WTC11 (cell line): ENCODE measurements at regions not wholly inside any gene's neighbourhood (a gene's known extent, or its start where the extent isn't known, plus 50 kb on each side); places are given as distances from the start of the nearest gene placed in this dataset.

ENCODE experiments used
- CTCF ChIP-seq: fragments of 200-600 bp; IDR thresholded peaks from 2 replicates; pipeline ENCODE4 v1.8.0; 2022; ENCODE audit warnings: antibody characterized with exemption
- FOXJ3 ChIP-seq: sonication (generic); formaldehyde crosslinking; IDR thresholded peaks from 2 replicates; pipeline ENCODE4 v1.9.0; 2021; ENCODE audit warnings: missing genetic modification reagents, mild to moderate bottlenecking, borderline replicate concordance
- NFYB ChIP-seq: sonication (generic); formaldehyde crosslinking; conservative IDR thresholded peaks from 2 replicates; pipeline ENCODE4 v1.8.0; 2022; ENCODE audit warnings: low read depth, missing genetic modification reagents
- NR1H2 ChIP-seq: sonication (generic); formaldehyde crosslinking; IDR thresholded peaks from 2 replicates; pipeline ENCODE4 v1.9.0; 2021; ENCODE audit warnings: mild to moderate bottlenecking, moderate library complexity, missing genetic modification reagents
- NR2C2 ChIP-seq: sonication (generic); formaldehyde crosslinking; IDR thresholded peaks from 2 replicates; pipeline ENCODE4 v1.8.0; 2022; ENCODE audit warnings: mild to moderate bottlenecking, missing genetic modification reagents
- SP1 ChIP-seq: sonication (generic); formaldehyde crosslinking; conservative IDR thresholded peaks from 2 replicates; pipeline ENCODE4 v1.8.1; 2022; ENCODE audit warnings: missing genetic modification reagents
- TEAD4 ChIP-seq: sonication (generic); formaldehyde crosslinking; IDR thresholded peaks from 2 replicates; pipeline ENCODE4 v1.8.0; 2022; ENCODE audit warnings: mild to moderate bottlenecking, missing genetic modification reagents
- TF ChIP-seq, protein P1 (sequence below): sonication (generic); formaldehyde crosslinking; IDR thresholded peaks from 2 replicates; pipeline ENCODE4 v1.8.1; 2023; ENCODE audit warnings: mild to moderate bottlenecking, missing genetic modification reagents, borderline replicate concordance
- TF ChIP-seq, protein P2 (sequence below): sonication (generic); formaldehyde crosslinking; IDR thresholded peaks from 2 replicates; pipeline ENCODE4 v1.8.1; 2022; ENCODE audit warnings: low read depth, missing genetic modification reagents, borderline replicate concordance

- TF ChIP-seq NR1H2 (CRISPR knock-in tag) (no peak), CTCF (no peak), TEAD4 (no peak), SP1 (no peak), NFYB (CRISPR knock-in tag) (no peak), FOXJ3 (CRISPR knock-in tag) (no peak), NR2C2 (no peak)
- TF ChIP-seq, protein P1, sequence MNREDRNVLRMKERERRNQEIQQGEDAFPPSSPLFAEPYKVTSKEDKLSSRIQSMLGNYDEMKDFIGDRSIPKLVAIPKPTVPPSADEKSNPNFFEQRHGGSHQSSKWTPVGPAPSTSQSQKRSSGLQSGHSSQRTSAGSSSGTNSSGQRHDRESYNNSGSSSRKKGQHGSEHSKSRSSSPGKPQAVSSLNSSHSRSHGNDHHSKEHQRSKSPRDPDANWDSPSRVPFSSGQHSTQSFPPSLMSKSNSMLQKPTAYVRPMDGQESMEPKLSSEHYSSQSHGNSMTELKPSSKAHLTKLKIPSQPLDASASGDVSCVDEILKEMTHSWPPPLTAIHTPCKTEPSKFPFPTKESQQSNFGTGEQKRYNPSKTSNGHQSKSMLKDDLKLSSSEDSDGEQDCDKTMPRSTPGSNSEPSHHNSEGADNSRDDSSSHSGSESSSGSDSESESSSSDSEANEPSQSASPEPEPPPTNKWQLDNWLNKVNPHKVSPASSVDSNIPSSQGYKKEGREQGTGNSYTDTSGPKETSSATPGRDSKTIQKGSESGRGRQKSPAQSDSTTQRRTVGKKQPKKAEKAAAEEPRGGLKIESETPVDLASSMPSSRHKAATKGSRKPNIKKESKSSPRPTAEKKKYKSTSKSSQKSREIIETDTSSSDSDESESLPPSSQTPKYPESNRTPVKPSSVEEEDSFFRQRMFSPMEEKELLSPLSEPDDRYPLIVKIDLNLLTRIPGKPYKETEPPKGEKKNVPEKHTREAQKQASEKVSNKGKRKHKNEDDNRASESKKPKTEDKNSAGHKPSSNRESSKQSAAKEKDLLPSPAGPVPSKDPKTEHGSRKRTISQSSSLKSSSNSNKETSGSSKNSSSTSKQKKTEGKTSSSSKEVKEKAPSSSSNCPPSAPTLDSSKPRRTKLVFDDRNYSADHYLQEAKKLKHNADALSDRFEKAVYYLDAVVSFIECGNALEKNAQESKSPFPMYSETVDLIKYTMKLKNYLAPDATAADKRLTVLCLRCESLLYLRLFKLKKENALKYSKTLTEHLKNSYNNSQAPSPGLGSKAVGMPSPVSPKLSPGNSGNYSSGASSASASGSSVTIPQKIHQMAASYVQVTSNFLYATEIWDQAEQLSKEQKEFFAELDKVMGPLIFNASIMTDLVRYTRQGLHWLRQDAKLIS = no peak
- TF ChIP-seq, protein P2, sequence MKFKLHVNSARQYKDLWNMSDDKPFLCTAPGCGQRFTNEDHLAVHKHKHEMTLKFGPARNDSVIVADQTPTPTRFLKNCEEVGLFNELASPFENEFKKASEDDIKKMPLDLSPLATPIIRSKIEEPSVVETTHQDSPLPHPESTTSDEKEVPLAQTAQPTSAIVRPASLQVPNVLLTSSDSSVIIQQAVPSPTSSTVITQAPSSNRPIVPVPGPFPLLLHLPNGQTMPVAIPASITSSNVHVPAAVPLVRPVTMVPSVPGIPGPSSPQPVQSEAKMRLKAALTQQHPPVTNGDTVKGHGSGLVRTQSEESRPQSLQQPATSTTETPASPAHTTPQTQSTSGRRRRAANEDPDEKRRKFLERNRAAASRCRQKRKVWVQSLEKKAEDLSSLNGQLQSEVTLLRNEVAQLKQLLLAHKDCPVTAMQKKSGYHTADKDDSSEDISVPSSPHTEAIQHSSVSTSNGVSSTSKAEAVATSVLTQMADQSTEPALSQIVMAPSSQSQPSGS (CRISPR knock-in tag) = no peak
Observed at GRCh38 chr2:217396586-217396985, 536.7 kb upstream of the TNP1 start.
